Esophagus squamous epithelium (tissue), 4 donors: ENCODE measurements at regions not wholly inside any gene's neighbourhood (a gene's known extent, or its start where the extent isn't known, plus 50 kb on each side); places are given as distances from the start of the nearest gene placed in this dataset.

Source experiments
- CTCF ChIP-seq, 6 experiments: fragments of 450-650 bp in 4 of 6; fragments of 200-600 bp in 2 of 6; sonication (generic) in 2 of 6; IDR thresholded peaks; one replicate each; pipeline ENCODE4 v1.5.1; 2016 to 2019; ENCODE audit warnings: antibody characterized with exemption in 6 of 6, mild to moderate bottlenecking in 4 of 6, moderate library complexity in 4 of 6
- POLR2A ChIP-seq, 4 donors: fragments of 450-650 bp; IDR thresholded peaks; one replicate each; pipeline ENCODE4 v1.6.1; 2017; ENCODE audit warnings: antibody characterized with exemption in 4 of 4, mild to moderate bottlenecking in 4 of 4, moderate library complexity in 3 of 4

GRCh38 chr6:9948678-9949077 is 466.2 kb downstream of the TFAP2A start:
- TF ChIP-seq POLR2A (IDR thresholded peaks at IDR 0.05) (no peak), CTCF (IDR thresholded peaks at IDR 0.05) (no peak)
